Uterus (tissue), 2 donors: ENCODE measurements at regions not wholly inside any gene's neighbourhood (a gene's known extent, or its start where the extent isn't known, plus 50 kb on each side); places are given as distances from the start of the nearest gene placed in this dataset.

Source experiments
- CTCF ChIP-seq, 4 experiments: fragments of 200-600 bp in 2 of 4; fragments of 450-650 bp in 2 of 4; sonication (generic) in 2 of 4; IDR thresholded peaks; one replicate each; pipeline ENCODE4 v1.5.1; 2016 to 2019; ENCODE audit warnings: antibody characterized with exemption in 4 of 4, mild to moderate bottlenecking in 2 of 4, moderate library complexity in 1 of 4
- POLR2A ChIP-seq, 2 donors: fragments of 450-650 bp; IDR thresholded peaks; one replicate each; pipeline ENCODE4 v1.6.1; 2016; ENCODE audit warnings: antibody characterized with exemption in 2 of 2, mild to moderate bottlenecking in 1 of 2, moderate library complexity in 1 of 2

- TF ChIP-seq CTCF (IDR thresholded peaks at IDR 0.05) (no peak), POLR2A (IDR thresholded peaks at IDR 0.05) (no peak)
Measured at GRCh38 chr1:212232090-212232489, 53.1 kb upstream of the PPP2R5A start.
